RWPE2 (cell line): ENCODE measurements at regions not wholly inside any gene's neighbourhood (a gene's known extent, or its start where the extent isn't known, plus 50 kb on each side); places are given as distances from the start of the nearest gene placed in this dataset.

Experiments
- ATAC-seq: fragments of 200-7000 bp; cut with Tn5 transposase; 3 replicates; pipeline ENCODE4 v1.9.1; 2021; ENCODE audit warnings: low read depth
- DNase-seq: peaks from one replicate; pipeline ENCODE4 v3.0.0-alpha.2; 2020; ENCODE audit warnings: low spot score
- H3K27ac ChIP-seq: fragments of 450-650 bp; 2 replicates; pipeline ENCODE4 v1.5.1; 2017; ENCODE audit warnings: mild to moderate bottlenecking; ENCODE audit not compliant: poor library complexity, severe bottlenecking
- H3K27me3 ChIP-seq: fragments of 250-450 bp; sonication (Bioruptor Pico); 2 replicates; pipeline ENCODE4 v1.5.1; 2021; ENCODE audit warnings: mild to moderate bottlenecking, moderate library complexity; ENCODE audit not compliant: insufficient read depth, poor library complexity, severe bottlenecking
- H3K36me3 ChIP-seq: fragments of 250-450 bp; sonication (Bioruptor Pico); 2 replicates; pipeline ENCODE4 v1.5.1; 2020; ENCODE audit warnings: low read depth, mild to moderate bottlenecking, moderate library complexity
- H3K4me1 ChIP-seq: fragments of 250-450 bp; sonication (Bioruptor Pico); 2 replicates; pipeline ENCODE4 v1.5.1; 2021; ENCODE audit warnings: mild to moderate bottlenecking, moderate library complexity; ENCODE audit not compliant: insufficient read depth, poor library complexity, severe bottlenecking
- H3K4me3 ChIP-seq: fragments of 250-450 bp; sonication (Bioruptor Pico); 2 replicates; pipeline ENCODE4 v1.5.1; 2021; ENCODE audit warnings: mild to moderate bottlenecking, moderate library complexity; ENCODE audit not compliant: severe bottlenecking
- H3K9me3 ChIP-seq: fragments of 250-450 bp; sonication (Bioruptor Pico); 2 replicates; pipeline ENCODE4 v1.5.1; 2021; ENCODE audit warnings: mild to moderate bottlenecking, moderate library complexity; ENCODE audit not compliant: severe bottlenecking
- TF ChIP-seq, protein P1 (sequence below): fragments of 450-650 bp; IDR thresholded peaks from one replicate; pipeline ENCODE4 v1.5.1; 2017; ENCODE audit warnings: mild to moderate bottlenecking, moderate library complexity; ENCODE audit not compliant: poor library complexity, severe bottlenecking

DNA sequence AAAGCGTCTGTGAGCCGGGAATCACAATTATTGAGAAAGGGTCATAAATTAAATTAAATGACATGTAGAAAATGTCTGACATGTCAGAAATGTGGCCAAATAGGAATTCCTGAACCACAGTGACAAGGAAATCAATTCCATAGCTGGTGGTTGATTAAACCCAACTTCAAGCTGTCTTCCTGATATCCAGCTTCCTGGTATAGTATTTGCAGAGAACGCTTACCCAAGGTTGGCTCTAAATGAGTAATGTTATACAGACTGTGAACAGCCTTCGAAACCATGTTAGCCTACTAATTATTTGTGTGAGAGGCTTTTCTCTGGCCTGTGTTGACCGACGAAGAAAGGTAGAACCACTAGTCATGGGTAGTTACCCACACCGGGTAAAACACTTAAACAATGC, 347.2 kb downstream of the RFC3 start:
- ATAC-seq (no peak), DNase-seq (no peak)
- Histone ChIP-seq H3K27ac (no peak overlapping the region), H3K9me3 (no peaks in the 10 kb centered on the region), H3K27me3 (no peaks in the 10 kb centered on the region), H3K4me1 (peaks cover 11% of the 10 kb centered on the region), H3K4me3 (no peak overlapping the region), H3K36me3 (no peaks in the 10 kb centered on the region)
- TF ChIP-seq, protein P1, sequence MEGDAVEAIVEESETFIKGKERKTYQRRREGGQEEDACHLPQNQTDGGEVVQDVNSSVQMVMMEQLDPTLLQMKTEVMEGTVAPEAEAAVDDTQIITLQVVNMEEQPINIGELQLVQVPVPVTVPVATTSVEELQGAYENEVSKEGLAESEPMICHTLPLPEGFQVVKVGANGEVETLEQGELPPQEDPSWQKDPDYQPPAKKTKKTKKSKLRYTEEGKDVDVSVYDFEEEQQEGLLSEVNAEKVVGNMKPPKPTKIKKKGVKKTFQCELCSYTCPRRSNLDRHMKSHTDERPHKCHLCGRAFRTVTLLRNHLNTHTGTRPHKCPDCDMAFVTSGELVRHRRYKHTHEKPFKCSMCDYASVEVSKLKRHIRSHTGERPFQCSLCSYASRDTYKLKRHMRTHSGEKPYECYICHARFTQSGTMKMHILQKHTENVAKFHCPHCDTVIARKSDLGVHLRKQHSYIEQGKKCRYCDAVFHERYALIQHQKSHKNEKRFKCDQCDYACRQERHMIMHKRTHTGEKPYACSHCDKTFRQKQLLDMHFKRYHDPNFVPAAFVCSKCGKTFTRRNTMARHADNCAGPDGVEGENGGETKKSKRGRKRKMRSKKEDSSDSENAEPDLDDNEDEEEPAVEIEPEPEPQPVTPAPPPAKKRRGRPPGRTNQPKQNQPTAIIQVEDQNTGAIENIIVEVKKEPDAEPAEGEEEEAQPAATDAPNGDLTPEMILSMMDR, result no peak

DNA sequence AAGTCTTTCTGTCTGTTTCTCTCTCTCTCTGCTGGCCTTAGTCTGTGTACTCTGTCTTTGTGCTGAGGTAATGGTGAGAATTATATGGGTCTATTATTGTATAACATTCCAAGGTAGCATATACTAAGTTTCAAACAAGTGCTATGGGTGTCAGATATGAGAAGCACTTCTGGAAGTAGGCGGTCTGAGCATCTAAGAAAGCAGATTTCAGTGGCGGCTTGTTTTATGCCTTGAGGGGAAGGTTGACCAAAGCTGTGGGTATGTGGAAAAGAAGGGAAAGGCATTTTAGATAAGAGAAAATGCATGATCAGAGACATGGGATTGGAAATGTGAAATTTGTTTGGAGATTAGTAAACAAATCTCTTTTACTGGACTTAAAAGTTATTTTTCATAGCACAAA, 348.5 kb downstream of the RFC3 start:
- Histone ChIP-seq H3K27me3 (no peaks in the 10 kb centered on the region), H3K36me3 (no peaks in the 10 kb centered on the region), H3K27ac (no peak overlapping the region), H3K4me1 (peaks cover 11% of the 10 kb centered on the region), H3K4me3 (no peak overlapping the region), H3K9me3 (no peaks in the 10 kb centered on the region)
- DNase-seq (no peak), ATAC-seq (no peak)
- TF ChIP-seq, protein P1, result no peak

DNA sequence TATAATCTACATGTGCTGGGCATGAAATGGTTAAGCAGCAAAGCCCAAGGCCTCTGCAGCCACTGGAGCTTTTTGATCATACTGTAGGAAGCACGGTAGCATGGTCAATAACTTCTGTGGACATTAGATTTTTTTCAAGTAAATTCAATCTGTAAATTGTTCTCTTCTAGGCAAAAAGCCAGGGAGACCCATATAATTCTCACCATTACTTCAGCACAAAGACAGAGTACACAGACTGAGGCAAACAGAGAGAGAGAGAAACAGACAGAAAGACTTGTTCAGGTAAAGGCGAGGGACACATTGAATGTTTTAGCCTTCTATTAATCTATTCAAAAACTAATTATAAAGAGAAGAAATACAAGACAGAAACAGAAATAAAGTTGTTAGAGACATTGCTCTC, 349.4 kb downstream of the RFC3 start:
- H3K4me3 ChIP-seq, result no peak overlapping the region
- DNase-seq (no peak), ATAC-seq (no peak)
- no peaks in the 10 kb centered on the region for H3K27me3 ChIP-seq
- peaks cover 4% of the 10 kb centered on the region for H3K4me1 ChIP-seq
- TF ChIP-seq, protein P1, result no peak
- H3K36me3 ChIP-seq, result no peaks in the 10 kb centered on the region
- H3K27ac ChIP-seq, result no peak overlapping the region
- no peaks in the 10 kb centered on the region for H3K9me3 ChIP-seq

DNA sequence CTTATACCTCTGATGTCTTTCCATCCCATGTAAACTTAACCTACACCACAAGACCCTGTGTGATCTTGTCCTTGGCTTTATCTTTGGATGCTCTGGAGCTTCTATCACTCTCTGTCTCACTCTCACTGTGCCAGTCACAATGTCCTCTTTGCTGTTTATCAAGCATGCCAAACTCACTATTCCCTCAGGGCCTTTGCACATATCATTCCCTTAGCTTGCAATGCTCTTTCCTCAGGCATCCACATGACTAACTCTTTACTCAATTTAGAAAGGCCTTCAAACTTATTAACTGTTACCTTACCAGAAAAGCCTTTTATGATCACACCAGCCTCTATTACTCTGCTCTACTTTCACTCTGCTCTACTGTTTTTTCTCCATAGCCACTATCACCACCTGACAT, 354.1 kb downstream of the RFC3 start:
- no peak overlapping the region for H3K27ac ChIP-seq
- H3K4me3 ChIP-seq, result no peak overlapping the region
- no peaks in the 10 kb centered on the region for H3K27me3 ChIP-seq
- no peaks in the 10 kb centered on the region for H3K36me3 ChIP-seq
- DNase-seq (no peak), ATAC-seq (no peak)
- TF ChIP-seq, protein P1, result no peak
- no peaks in the 10 kb centered on the region for H3K4me1 ChIP-seq
- H3K9me3 ChIP-seq, result no peaks in the 10 kb centered on the region

DNA sequence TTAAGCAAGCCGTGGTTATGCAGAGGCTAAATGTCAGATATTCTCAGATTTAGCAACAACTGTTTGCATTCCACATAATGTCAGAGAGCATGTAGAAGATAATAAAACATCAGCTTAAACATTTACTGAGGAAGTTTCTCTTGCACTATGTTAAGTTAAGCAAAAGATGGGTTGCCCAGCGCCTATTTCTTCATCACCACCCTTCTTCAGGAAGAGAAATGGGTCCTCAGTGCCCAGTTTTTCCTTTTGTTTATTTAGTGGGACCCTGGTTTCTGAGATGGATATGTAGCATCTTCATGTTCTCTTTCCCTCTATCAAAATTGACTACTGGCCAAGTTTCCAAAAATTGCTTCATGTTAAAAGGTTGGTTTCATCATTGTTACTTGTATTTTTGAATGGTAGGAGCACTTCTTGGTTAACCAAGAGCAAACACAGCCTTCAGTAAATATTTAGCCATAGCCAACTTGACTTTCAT, 356.8 kb downstream of the RFC3 start:
- H3K4me3 ChIP-seq, result no peak overlapping the region
- no peaks in the 10 kb centered on the region for H3K27me3 ChIP-seq
- ATAC-seq (no peak), DNase-seq (no peak)
- TF ChIP-seq, protein P1, result no peak
- no peaks in the 10 kb centered on the region for H3K4me1 ChIP-seq
- H3K36me3 ChIP-seq, result no peaks in the 10 kb centered on the region
- H3K27ac ChIP-seq, result no peak overlapping the region
- no peaks in the 10 kb centered on the region for H3K9me3 ChIP-seq
